ENCODE measurements at regions not wholly inside any gene's neighbourhood (a gene's known extent, or its start where the extent isn't known, plus 50 kb on each side); places are given as distances from the start of the nearest gene placed in this dataset.

- Mint-ChIP-seq H3K9me3 (no peaks in the 10 kb centered on the region), H3K4me1 (no peaks in the 10 kb centered on the region), H3K27me3 (ENCODE audit: low read depth) (peaks cover 41% of the 10 kb centered on the region), H3K4me3 (no peak overlapping the region), H3K36me3 (ENCODE audit: low read depth) (no peaks in the 10 kb centered on the region), H3K27ac (ENCODE audit: unreplicated experiment) (no peak overlapping the region)
- no peak for DNase-seq (ENCODE audit: low read depth, low spot score)
- TF ChIP-seq CTCF (conservative IDR thresholded peaks at IDR 0.05), result no peak
These were observed 297.5 kb upstream of the XYLT1 start for GRCh38 chr16:17768257-17768656.

GRCh38 chr16:17766012-17766411, 295.3 kb upstream of the XYLT1 start:
- Mint-ChIP-seq H3K27me3 (ENCODE audit: low read depth) (peaks cover 51% of the 10 kb centered on the region), H3K9me3 (no peaks in the 10 kb centered on the region), H3K4me1 (no peaks in the 10 kb centered on the region), H3K27ac (ENCODE audit: unreplicated experiment) (no peak overlapping the region), H3K36me3 (ENCODE audit: low read depth) (no peaks in the 10 kb centered on the region), H3K4me3 (no peak overlapping the region)
- DNase-seq (ENCODE audit: low read depth, low spot score), result no peak
- no peak for TF ChIP-seq CTCF (conservative IDR thresholded peaks at IDR 0.05)

GRCh38 chr16:17759451-17760390, 289.0 kb upstream of the XYLT1 start:
- no peaks in the 10 kb centered on the region for H3K9me3 Mint-ChIP-seq
- no peaks in the 10 kb centered on the region for H3K36me3 Mint-ChIP-seq (ENCODE audit: low read depth)
- H3K4me1 Mint-ChIP-seq, result peaks cover 5% of the 10 kb centered on the region
- TF ChIP-seq CTCF (conservative IDR thresholded peaks at IDR 0.05), result no peak
- no peak for DNase-seq (ENCODE audit: low read depth, low spot score)
- H3K27me3 Mint-ChIP-seq (ENCODE audit: low read depth), result peaks cover 49% of the 10 kb centered on the region
- H3K4me3 Mint-ChIP-seq, result no peak overlapping the region
- H3K27ac Mint-ChIP-seq (ENCODE audit: unreplicated experiment), result no peak overlapping the region

- Mint-ChIP-seq H3K27me3 (ENCODE audit: low read depth) (peaks cover 47% of the 10 kb centered on the region), H3K27ac (ENCODE audit: unreplicated experiment) (no peak overlapping the region), H3K4me1 (peaks cover 5% of the 10 kb centered on the region), H3K9me3 (no peaks in the 10 kb centered on the region), H3K4me3 (no peak overlapping the region), H3K36me3 (ENCODE audit: low read depth) (no peaks in the 10 kb centered on the region)
- no peak for DNase-seq (ENCODE audit: low read depth, low spot score)
- TF ChIP-seq CTCF (conservative IDR thresholded peaks at IDR 0.05), result no peak
These were observed 287.0 kb upstream of the XYLT1 start for GRCh38 chr16:17757808-17758207.

GRCh38 chr16:17755158-17755557, 284.4 kb upstream of the XYLT1 start:
- Mint-ChIP-seq H3K36me3 (ENCODE audit: low read depth) (no peaks in the 10 kb centered on the region), H3K4me1 (no peaks in the 10 kb centered on the region), H3K9me3 (no peaks in the 10 kb centered on the region), H3K27ac (ENCODE audit: unreplicated experiment) (no peak overlapping the region), H3K27me3 (ENCODE audit: low read depth) (peaks cover 32% of the 10 kb centered on the region), H3K4me3 (no peak overlapping the region)
- DNase-seq (ENCODE audit: low read depth, low spot score), result no peak
- no peak for TF ChIP-seq CTCF (conservative IDR thresholded peaks at IDR 0.05)
